IMR-90 (cell line): ENCODE measurements at regions not wholly inside any gene's neighbourhood (a gene's known extent, or its start where the extent isn't known, plus 50 kb on each side); places are given as distances from the start of the nearest gene placed in this dataset.
A peak's percentile ranks its signal among the peaks of the same experiment; 100 is the strongest.

Source experiments
- BHLHE40 ChIP-seq: fragments of 150-350 bp; IDR thresholded peaks from 2 replicates; pipeline ENCODE4 v1.6.1; 2016; ENCODE audit warnings: mild to moderate bottlenecking, low read depth, low read length
- CEBPB ChIP-seq: IDR thresholded peaks from 2 replicates; pipeline ENCODE4 v1.6.1; 2012; ENCODE audit warnings: low read depth, low read length, improper control_type of control experiment
- CTCF ChIP-seq: conservative IDR thresholded peaks from 2 replicates; pipeline ENCODE4 v1.5.1; 2012; ENCODE audit warnings: mild to moderate bottlenecking, low read depth, low read length, improper control_type of control experiment
- FOS ChIP-seq: fragments of 150-350 bp; IDR thresholded peaks from 2 replicates; pipeline ENCODE4 v1.6.1; 2016; ENCODE audit warnings: low read depth, low read length
- MAFK ChIP-seq: IDR thresholded peaks from 2 replicates; pipeline ENCODE4 v1.6.1; 2012; ENCODE audit warnings: low read depth, low read length, improper control_type of control experiment
- MAZ ChIP-seq: IDR thresholded peaks from 2 replicates; pipeline ENCODE4 v1.6.1; 2012; ENCODE audit warnings: low read depth, mild to moderate bottlenecking, low read length, improper control_type of control experiment, moderate library complexity, borderline replicate concordance
- MXI1 ChIP-seq: IDR thresholded peaks from 2 replicates; pipeline ENCODE4 v1.6.1; 2012; ENCODE audit warnings: low read depth, mild to moderate bottlenecking, low read length, moderate library complexity, borderline replicate concordance
- POLR2A ChIP-seq: IDR thresholded peaks from 2 replicates; pipeline ENCODE4 v1.6.1; 2012; ENCODE audit warnings: mild to moderate bottlenecking, low read depth, low read length
- RAD21 ChIP-seq: IDR thresholded peaks from 2 replicates; pipeline ENCODE4 v1.6.1; 2012; ENCODE audit warnings: low read length, improper control_type of control experiment
- SMC3 ChIP-seq: fragments of 150-350 bp; IDR thresholded peaks from 2 replicates; pipeline ENCODE4 v1.6.1; 2016; ENCODE audit warnings: low read depth, mild to moderate bottlenecking, antibody characterized with exemption, low read length, moderate library complexity

- TF ChIP-seq CTCF (no peak), POLR2A (no peak), SMC3 (no peak), MXI1 (no peak), BHLHE40 (no peak), FOS (no peak), RAD21 (no peak), CEBPB (no peak), MAZ (no peak), MAFK (0 out of 2 replicates have a peak, but pooled peaks have one; percentile 22)
Measured at GRCh38 chr16:31674686-31675085, 147.0 kb downstream of the AHSP start.
